RPMI8226 (cell line): ENCODE measurements at regions not wholly inside any gene's neighbourhood (a gene's known extent, or its start where the extent isn't known, plus 50 kb on each side); places are given as distances from the start of the nearest gene placed in this dataset.
"Not testable (repeated sequence)": the region's sequence is repeated elsewhere in the genome, so short reads cannot be mapped to it uniquely, and the experiment has no call there.

ENCODE experiments used
- DNase-seq: peaks from one replicate; pipeline ENCODE4 v3.0.0-alpha.2; 2015

- not testable (repeated sequence) for DNase-seq
Observed at GRCh38 chr2:91525587-91525986, 2834.1 kb downstream of the RPIA start.

GRCh38 chr2:91526083-91526482, 2834.6 kb downstream of the RPIA start:
- DNase-seq = not testable (repeated sequence)

GRCh38 chr2:91527056-91527455, 2835.6 kb downstream of the RPIA start:
- DNase-seq = not testable (repeated sequence)

- DNase-seq = not testable (repeated sequence)
Observed at GRCh38 chr2:91527491-91528031, 2836.1 kb downstream of the RPIA start.

GRCh38 chr2:91528361-91528760, 2836.9 kb downstream of the RPIA start:
- DNase-seq = not testable (repeated sequence)

GRCh38 chr2:91536109-91536508, 2844.6 kb downstream of the RPIA start:
- not testable (repeated sequence) for DNase-seq

GRCh38 chr2:91536549-91537263, 2845.2 kb downstream of the RPIA start:
- not testable (repeated sequence) for DNase-seq

GRCh38 chr2:91549316-91549715, 2857.8 kb downstream of the RPIA start:
- peak; percentile 82 for DNase-seq

- not testable (repeated sequence) for DNase-seq
Observed at GRCh38 chr2:91558234-91558633, 2866.8 kb downstream of the RPIA start.

- DNase-seq = not testable (repeated sequence)
Observed at GRCh38 chr2:91559269-91559668, 2867.8 kb downstream of the RPIA start.

- not testable (repeated sequence) for DNase-seq
Observed at GRCh38 chr2:91559886-91560614, 2868.6 kb downstream of the RPIA start.

GRCh38 chr2:91562184-91562583, 2870.7 kb downstream of the RPIA start:
- DNase-seq = not testable (repeated sequence)

- not testable (repeated sequence) for DNase-seq
Observed at GRCh38 chr2:91564700-91565099, 2873.2 kb downstream of the RPIA start.

- DNase-seq = not testable (repeated sequence)
Observed at GRCh38 chr2:91565689-91566430, 2874.4 kb downstream of the RPIA start.

GRCh38 chr2:91566611-91567010, 2875.1 kb downstream of the RPIA start:
- not testable (repeated sequence) for DNase-seq

- not testable (repeated sequence) for DNase-seq
Observed at GRCh38 chr2:91567546-91568335, 2876.3 kb downstream of the RPIA start.

- not testable (repeated sequence) for DNase-seq
Observed at GRCh38 chr2:91568391-91569338, 2877.2 kb downstream of the RPIA start.

- DNase-seq = not testable (repeated sequence)
Observed at GRCh38 chr2:91571239-91571923, 2879.9 kb downstream of the RPIA start.

GRCh38 chr2:91573018-91573417, 2881.5 kb downstream of the RPIA start:
- not testable (repeated sequence) for DNase-seq

- DNase-seq = not testable (repeated sequence)
Observed at GRCh38 chr2:91573755-91574154, 2882.3 kb downstream of the RPIA start.
